ENCODE measurements at regions not wholly inside any gene's neighbourhood (a gene's known extent, or its start where the extent isn't known, plus 50 kb on each side); places are given as distances from the start of the nearest gene placed in this dataset.

DNA sequence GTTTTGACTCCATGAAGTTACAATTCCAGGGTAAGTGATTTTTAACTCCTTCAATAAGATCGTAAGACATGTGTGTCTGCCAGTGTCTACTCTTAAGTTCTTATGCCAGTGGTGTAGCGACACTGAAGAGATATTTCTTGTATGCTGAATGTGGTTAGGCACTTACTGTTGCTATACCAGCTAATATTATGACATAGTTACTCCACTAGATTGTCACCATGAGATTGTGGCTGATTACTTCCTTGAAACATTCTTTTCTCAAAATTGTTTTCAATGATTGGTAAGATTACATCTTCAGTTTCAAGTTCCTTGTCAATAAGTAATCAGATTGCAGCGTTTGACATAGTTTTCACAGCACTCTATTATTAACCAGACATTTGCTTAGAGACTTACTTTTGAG, 60.6 kb upstream of the PAGE5 start:
- Histone ChIP-seq H3K9ac (ENCODE audit: low read length) (peak overlapping the region; percentile 88), H3K9me3 (ENCODE audit: low read length) (no peaks in the 10 kb centered on the region), H3K79me2 (ENCODE audit: low read length) (no peaks in the 10 kb centered on the region), H3K27ac (ENCODE audit: low read length) (no peak overlapping the region), H3K4me1 (ENCODE audit: insufficient read depth, low read length) (peaks cover 11% of the 10 kb centered on the region; the same call in 1 of the 2 replicates), H2AFZ (ENCODE audit: low read length) (peak overlapping the region; percentile 98), H3K27me3 (ENCODE audit: low read length) (no peaks in the 10 kb centered on the region), H3F3A (ENCODE audit: low read length, unreplicated experiment) (no peaks in the 10 kb centered on the region), H3K9me2 (replicated peaks; ENCODE audit: low read length) (no peaks in the 10 kb centered on the region), H3K36me3 (ENCODE audit: low read depth, low read length) (no peaks in the 10 kb centered on the region), H3K4me3 (ENCODE audit: low read length) (peak overlapping the region; percentile 94), H4K20me1 (ENCODE audit: low read length) (no peaks in the 10 kb centered on the region), H3K4me2 (ENCODE audit: low read length) (peak overlapping the region; percentile 98)
- ChIA-PET POLR2A (ENCODE audit: unreplicated experiment) (interaction anchor here (0.6 kb wide), 1 partner anchor 293 kb away, joined by 7 read pairs; the partner anchor contains the start of gene MAGEH1), CTCF (no interaction called here)
- ATAC-seq (no peak), DNase-seq (no peak)
- TF ChIP-seq, protein P1, sequence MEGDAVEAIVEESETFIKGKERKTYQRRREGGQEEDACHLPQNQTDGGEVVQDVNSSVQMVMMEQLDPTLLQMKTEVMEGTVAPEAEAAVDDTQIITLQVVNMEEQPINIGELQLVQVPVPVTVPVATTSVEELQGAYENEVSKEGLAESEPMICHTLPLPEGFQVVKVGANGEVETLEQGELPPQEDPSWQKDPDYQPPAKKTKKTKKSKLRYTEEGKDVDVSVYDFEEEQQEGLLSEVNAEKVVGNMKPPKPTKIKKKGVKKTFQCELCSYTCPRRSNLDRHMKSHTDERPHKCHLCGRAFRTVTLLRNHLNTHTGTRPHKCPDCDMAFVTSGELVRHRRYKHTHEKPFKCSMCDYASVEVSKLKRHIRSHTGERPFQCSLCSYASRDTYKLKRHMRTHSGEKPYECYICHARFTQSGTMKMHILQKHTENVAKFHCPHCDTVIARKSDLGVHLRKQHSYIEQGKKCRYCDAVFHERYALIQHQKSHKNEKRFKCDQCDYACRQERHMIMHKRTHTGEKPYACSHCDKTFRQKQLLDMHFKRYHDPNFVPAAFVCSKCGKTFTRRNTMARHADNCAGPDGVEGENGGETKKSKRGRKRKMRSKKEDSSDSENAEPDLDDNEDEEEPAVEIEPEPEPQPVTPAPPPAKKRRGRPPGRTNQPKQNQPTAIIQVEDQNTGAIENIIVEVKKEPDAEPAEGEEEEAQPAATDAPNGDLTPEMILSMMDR (conservative IDR thresholded peaks at IDR 0.05; ENCODE audit: low read depth, low read length): no peak
- TF ChIP-seq EZH2 (IDR thresholded peaks at IDR 0.05; ENCODE audit: low read length, unreplicated experiment) (no peak), EZH2phosphoT487 (IDR thresholded peaks at IDR 0.05; ENCODE audit: borderline replicate concordance, low read length) (no peak)
- intact Hi-C loops (cut with micrococcal nuclease): no loop called here
- no TSS peak for BruUV-seq (replicated peaks)

GRCh38 chrX:55160685-55161552, 59.2 kb upstream of the PAGE5 start:
- Histone ChIP-seq H3K36me3 (ENCODE audit: low read depth, low read length) (no peaks in the 10 kb centered on the region), H3K27ac (ENCODE audit: low read length) (peak overlapping the region; percentile 87), H2AFZ (ENCODE audit: low read length) (peak overlapping the region; percentile 98), H3K9me2 (replicated peaks; ENCODE audit: low read length) (no peaks in the 10 kb centered on the region), H3K9ac (ENCODE audit: low read length) (peak overlapping the region; percentile 88), H3K4me1 (ENCODE audit: insufficient read depth, low read length) (peaks cover 11% of the 10 kb centered on the region; the same call in 1 of the 2 replicates), H3K27me3 (ENCODE audit: low read length) (no peaks in the 10 kb centered on the region), H4K20me1 (ENCODE audit: low read length) (no peaks in the 10 kb centered on the region), H3F3A (ENCODE audit: low read length, unreplicated experiment) (no peaks in the 10 kb centered on the region), H3K4me3 (ENCODE audit: low read length) (peak overlapping the region; percentile 94), H3K9me3 (ENCODE audit: low read length) (no peaks in the 10 kb centered on the region), H3K4me2 (ENCODE audit: low read length) (peak overlapping the region; percentile 98), H3K79me2 (ENCODE audit: low read length) (no peaks in the 10 kb centered on the region)
- DNase-seq: peak; percentile 91
- CTCF ChIA-PET: interaction anchor here (0.5 to 0.6 kb wide), 2 partner anchors 22 to 589 kb away, joined by 3 to 6 read pairs; no protein-coding TSS in a partner anchor
- ATAC-seq: peak; percentile 99
- TF ChIP-seq, protein P1 (conservative IDR thresholded peaks at IDR 0.05; ENCODE audit: low read depth, low read length): peak; percentile 59
- TF ChIP-seq EZH2 (IDR thresholded peaks at IDR 0.05; ENCODE audit: low read length, unreplicated experiment) (no peak), EZH2phosphoT487 (IDR thresholded peaks at IDR 0.05; ENCODE audit: borderline replicate concordance, low read length) (no peak)
- POLR2A ChIA-PET (ENCODE audit: unreplicated experiment): interaction anchor here (0.6 kb wide), 1 partner anchor 105 kb away, joined by 3 read pairs; no protein-coding TSS in a partner anchor
- TSS peak; percentile 71 for BruUV-seq (replicated peaks)
- intact Hi-C loops (cut with micrococcal nuclease): no loop called here

All from PC-3 (cell line).